Kidney (tissue), 13 donors: ENCODE measurements at regions not wholly inside any gene's neighbourhood (a gene's known extent, or its start where the extent isn't known, plus 50 kb on each side); places are given as distances from the start of the nearest gene placed in this dataset.

Experiments used
- DNase-seq, 5 donors: peaks; one replicate each; pipeline ENCODE4 v3.0.0-alpha.2; 2013 to 2020
- FAIRE-seq: peaks from 2 replicates; lab custom pipeline; 2012; peaks lifted over from hg19 to GRCh38; lab: Jason Lieb, UNC
- H3K27ac ChIP-seq, 2 donors: one replicate each; pipeline ENCODE4 v1.7.0; 2013; ENCODE audit warnings: low read depth in 2 of 2, low read length in 2 of 2, inconsistent platforms in 1 of 2
- H3K27me3 ChIP-seq: one replicate; pipeline ENCODE4 v1.7.1; 2013; ENCODE audit warnings: low read length, inconsistent platforms; ENCODE audit not compliant: control insufficient read depth, insufficient read depth
- H3K36me3 ChIP-seq, 3 donors: one replicate each; pipeline versions ENCODE4 v1.7.0 to v1.7.1; 2013; ENCODE audit warnings: low read length in 3 of 3, control low read depth in 1 of 3, inconsistent platforms in 1 of 3; ENCODE audit not compliant: insufficient read depth in 3 of 3, control insufficient read depth in 2 of 3
- H3K4me1 ChIP-seq, 3 donors: one replicate each; pipeline versions ENCODE4 v1.7.0 to v1.7.1; 2013; ENCODE audit warnings: low read length in 3 of 3, inconsistent platforms in 1 of 3, low read depth in 1 of 3; ENCODE audit not compliant: control insufficient read depth in 2 of 3, insufficient read depth in 2 of 3
- H3K4me3 ChIP-seq, 3 donors: one replicate each; pipeline versions ENCODE4 v1.7.0 to v1.8.1; 2013; ENCODE audit warnings: low read length in 3 of 3, control low read depth in 1 of 3, inconsistent platforms in 1 of 3
- H3K9ac ChIP-seq, 3 donors: one replicate each; pipeline versions ENCODE4 v1.7.0 to v1.7.1; 2013; ENCODE audit warnings: low read length in 3 of 3, control low read depth in 1 of 3, inconsistent platforms in 1 of 3
- H3K9me3 ChIP-seq, 3 donors: one replicate each; pipeline versions ENCODE4 v1.7.0 to v1.7.1; 2013; ENCODE audit warnings: low read length in 3 of 3, control low read depth in 1 of 3, inconsistent platforms in 1 of 3; ENCODE audit not compliant: control insufficient read depth in 2 of 3, insufficient read depth in 1 of 3
- intact Hi-C: fragments of 100-400 bp; cut with DNase I; formaldehyde crosslinking; loops from one replicate; pipeline ENCODE4 v1.11.1; 2022
- TF ChIP-seq, protein P1 (sequence below): IDR thresholded peaks from 3 replicates; pipeline ENCODE4 v1.5.1; 2012; ENCODE audit warnings: mild to moderate bottlenecking, moderate library complexity, borderline replicate concordance; ENCODE audit not compliant: insufficient read depth; ENCODE audit errors: extremely low read depth
- donor health status: control.
- donor health status: control.
- donor health status: control.
- donor health status: control.
- donor health status: control.
- donor health status: DM: yes; HTN: yes; CAD: no.
- donor health status: Normal renal cell carcinoma (clear cell type).

DNA sequence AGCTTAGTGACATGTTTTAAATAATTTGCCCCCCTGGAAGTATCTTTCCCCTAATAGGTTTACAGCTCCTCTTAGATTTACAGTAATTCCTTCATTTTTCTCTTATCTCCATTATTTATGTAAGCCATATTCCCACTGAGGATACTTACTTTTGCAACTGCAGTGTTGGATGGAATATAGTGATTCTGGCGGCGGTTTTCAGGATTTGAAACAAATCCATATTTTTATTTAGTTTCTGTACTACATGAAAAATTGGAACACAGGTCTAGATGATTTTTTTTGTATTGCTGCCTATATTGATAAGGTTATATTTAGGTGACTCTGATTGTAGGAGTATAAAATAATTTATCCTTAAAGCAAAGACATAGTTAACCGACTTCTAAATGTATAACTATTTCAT is 391.6 kb upstream of the SUCLG2 start:
- no peak for FAIRE-seq

DNA sequence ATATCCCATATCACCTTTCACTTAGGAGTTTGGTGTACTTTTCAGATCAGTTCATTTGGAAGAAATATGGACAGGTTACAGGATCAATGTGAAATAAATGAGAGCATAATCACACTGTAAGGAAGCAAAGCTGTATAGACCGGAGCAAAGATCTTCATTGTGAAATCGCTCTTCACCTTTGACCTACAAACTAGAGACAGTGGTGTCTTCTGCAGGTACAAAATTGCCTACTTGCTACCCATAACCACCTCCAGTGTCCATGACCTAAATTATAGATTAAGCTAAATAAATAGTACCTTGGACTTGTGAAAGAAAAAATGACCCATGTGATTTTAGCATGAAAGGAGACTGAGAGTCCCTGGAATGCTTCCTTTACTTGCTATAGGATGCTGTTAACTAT is 379.5 kb upstream of the SUCLG2 start:
- DNase-seq (no peak), FAIRE-seq (no peak)
- no peak overlapping the region for H3K4me3 ChIP-seq
- TF ChIP-seq, protein P1, sequence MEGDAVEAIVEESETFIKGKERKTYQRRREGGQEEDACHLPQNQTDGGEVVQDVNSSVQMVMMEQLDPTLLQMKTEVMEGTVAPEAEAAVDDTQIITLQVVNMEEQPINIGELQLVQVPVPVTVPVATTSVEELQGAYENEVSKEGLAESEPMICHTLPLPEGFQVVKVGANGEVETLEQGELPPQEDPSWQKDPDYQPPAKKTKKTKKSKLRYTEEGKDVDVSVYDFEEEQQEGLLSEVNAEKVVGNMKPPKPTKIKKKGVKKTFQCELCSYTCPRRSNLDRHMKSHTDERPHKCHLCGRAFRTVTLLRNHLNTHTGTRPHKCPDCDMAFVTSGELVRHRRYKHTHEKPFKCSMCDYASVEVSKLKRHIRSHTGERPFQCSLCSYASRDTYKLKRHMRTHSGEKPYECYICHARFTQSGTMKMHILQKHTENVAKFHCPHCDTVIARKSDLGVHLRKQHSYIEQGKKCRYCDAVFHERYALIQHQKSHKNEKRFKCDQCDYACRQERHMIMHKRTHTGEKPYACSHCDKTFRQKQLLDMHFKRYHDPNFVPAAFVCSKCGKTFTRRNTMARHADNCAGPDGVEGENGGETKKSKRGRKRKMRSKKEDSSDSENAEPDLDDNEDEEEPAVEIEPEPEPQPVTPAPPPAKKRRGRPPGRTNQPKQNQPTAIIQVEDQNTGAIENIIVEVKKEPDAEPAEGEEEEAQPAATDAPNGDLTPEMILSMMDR: no peak
- no peak overlapping the region for H3K27ac ChIP-seq
- no peaks in the 10 kb centered on the region for H3K4me1 ChIP-seq
- no peak overlapping the region for H3K9ac ChIP-seq
- no peaks in the 10 kb centered on the region for H3K9me3 ChIP-seq
- no peaks in the 10 kb centered on the region for H3K36me3 ChIP-seq
- no peaks in the 10 kb centered on the region for H3K27me3 ChIP-seq
- intact Hi-C loops: no loop called here

More for the DNA sequence above, 391.6 kb upstream of the SUCLG2 start:
- Histone ChIP-seq H3K4me3 (no peak overlapping the region), H3K9ac (no peak overlapping the region), H3K27me3 (no peaks in the 10 kb centered on the region), H3K27ac (no peak overlapping the region), H3K4me1 (peaks cover 0 to 3% (median 0%) of the 10 kb centered on the region in 3 donors), H3K9me3 (no peaks in the 10 kb centered on the region), H3K36me3 (no peaks in the 10 kb centered on the region)
- TF ChIP-seq, protein P1: no peak
- intact Hi-C loops: no loop called here
- no peak for DNase-seq

- Histone ChIP-seq H3K9ac (no peak overlapping the region), H3K27ac (no peak overlapping the region), H3K4me1 (no peaks in the 10 kb centered on the region), H3K36me3 (no peaks in the 10 kb centered on the region), H3K4me3 (no peak overlapping the region), H3K27me3 (no peaks in the 10 kb centered on the region), H3K9me3 (no peaks in the 10 kb centered on the region)
- TF ChIP-seq, protein P1: no peak
- intact Hi-C loops: no loop called here
- FAIRE-seq (no peak), DNase-seq (no peak)
Observed at GRCh38 chr3:68032209-68032608, 377.8 kb upstream of the SUCLG2 start.

- TF ChIP-seq, protein P1: no peak
- DNase-seq: no peak
- FAIRE-seq: no peak
- Histone ChIP-seq H3K4me3 (no peak overlapping the region), H3K27me3 (no peaks in the 10 kb centered on the region), H3K9me3 (no peaks in the 10 kb centered on the region), H3K36me3 (no peaks in the 10 kb centered on the region), H3K27ac (no peak overlapping the region), H3K9ac (no peak overlapping the region), H3K4me1 (no peaks in the 10 kb centered on the region)
- intact Hi-C loops: no loop called here
Observed at GRCh38 chr3:68025189-68025588, 370.8 kb upstream of the SUCLG2 start.
